Endothelial cell of umbilical vein (primary cell): ENCODE measurements at regions not wholly inside any gene's neighbourhood (a gene's known extent, or its start where the extent isn't known, plus 50 kb on each side); places are given as distances from the start of the nearest gene placed in this dataset.

Experiments used
- BruUV-seq: library from RNA; stranded (reverse); fragments of 400-500 nt; replicated peaks from 2 replicates; lab custom pipeline; 2021; lab: Mats Ljungman, UMichigan
- CTCF ChIA-PET: fragments of 300-600, 350-600 bp; sonication (Branson Sonifier 250); formaldehyde crosslinking; loops from one replicate; lab custom pipeline; 2021; ENCODE audit warnings: antibody characterized with exemption, inconsistent platforms; lab: Charles Lee
- POLR2A ChIA-PET: fragments of 300-600, 350-600 bp; sonication (Branson Sonifier 250); formaldehyde crosslinking; loops from one replicate; lab custom pipeline; 2021; ENCODE audit warnings: antibody characterized with exemption, inconsistent platforms; lab: Charles Lee
- DNase-seq: peaks from one replicate; pipeline ENCODE4 v3.0.0-alpha.2; 2011; ENCODE audit warnings: low read depth, low spot score
- FAIRE-seq: peaks from 2 replicates; lab custom pipeline; 2011; peaks lifted over from hg19 to GRCh38; lab: Jason Lieb, UNC
- H2AFZ ChIP-seq: 2 replicates; pipeline ENCODE4 v1.6.0; 2012; ENCODE audit warnings: low read depth, low read length, control low read depth, inconsistent platforms
- H3K27ac ChIP-seq: 2 replicates; pipeline ENCODE4 v1.5.1; 2011; ENCODE audit warnings: low read depth, mild to moderate bottlenecking, control low read depth, low read length, moderate library complexity; ENCODE audit not compliant: insufficient read depth
- H3K27me3 ChIP-seq, 2 experiments: 2 replicates each; pipeline versions ENCODE4 v1.6.0 to v1.6.1; 2011; ENCODE audit warnings: low read length in 2 of 2, mixed read lengths in 1 of 2; ENCODE audit not compliant: control insufficient read depth in 2 of 2, insufficient read depth in 2 of 2
- H3K36me3 ChIP-seq, 2 experiments: 2 replicates in 1 of 2; 3 replicates in 1 of 2; pipeline ENCODE4 v1.5.1; 2011; ENCODE audit warnings: low read length in 2 of 2, mild to moderate bottlenecking in 1 of 2, moderate library complexity in 1 of 2; ENCODE audit not compliant: control insufficient read depth in 2 of 2, insufficient read depth in 2 of 2; ENCODE audit errors: extremely low read depth in 1 of 2
- H3K4me1 ChIP-seq: 3 replicates; pipeline ENCODE4 v1.5.1; 2011; ENCODE audit warnings: mild to moderate bottlenecking, low read length; ENCODE audit not compliant: control insufficient read depth, insufficient read depth; ENCODE audit errors: extremely low read depth
- H3K4me2 ChIP-seq: 2 replicates; pipeline ENCODE4 v1.6.1; 2011; ENCODE audit warnings: low read length, control low read depth, mixed read lengths; ENCODE audit not compliant: insufficient read depth
- H3K4me3 ChIP-seq, 3 experiments: fragments of 200-600 bp in 1 of 3; sonication (generic), shearing (Covaris generic) in 1 of 3; replicated peaks in 1 of 3; 2 replicates each; pipeline ENCODE4 v1.5.1; 2011 to 2016; ENCODE audit warnings: control low read depth in 3 of 3, low read length in 3 of 3, mild to moderate bottlenecking in 2 of 3, inconsistent platforms in 1 of 3, low read depth in 1 of 3, moderate library complexity in 1 of 3; ENCODE audit not compliant: insufficient read depth in 1 of 3
- H3K79me2 ChIP-seq: 2 replicates; pipeline ENCODE4 v1.6.0; 2012; ENCODE audit warnings: low read length, inconsistent platforms; ENCODE audit not compliant: control insufficient read depth, insufficient read depth
- H3K9ac ChIP-seq: replicated peaks from 2 replicates; pipeline ENCODE3; 2011; ENCODE audit warnings: low read length, control low read depth; ENCODE audit not compliant: insufficient read depth; ENCODE audit errors: extremely low read depth
- H3K9me1 ChIP-seq: replicated peaks from 3 replicates; pipeline ENCODE4 v1.6.0; 2011; ENCODE audit warnings: mild to moderate bottlenecking, low read length; ENCODE audit not compliant: control insufficient read depth, insufficient read depth; ENCODE audit errors: extremely low read depth
- H3K9me3 ChIP-seq: replicated peaks from 2 replicates; pipeline ENCODE4 v1.5.1; 2012; ENCODE audit warnings: low read length, inconsistent platforms; ENCODE audit not compliant: control insufficient read depth, insufficient read depth
- H4K20me1 ChIP-seq: replicated peaks from 2 replicates; pipeline ENCODE3; 2011; ENCODE audit warnings: mild to moderate bottlenecking, low read length; ENCODE audit not compliant: control insufficient read depth, insufficient read depth; ENCODE audit errors: extremely low read depth
- CTCF ChIP-seq, 2 donors: IDR thresholded peaks; 1 replicate in 1 of 2; 2 replicates in 1 of 2; pipeline ENCODE4 v1.5.1; 2011; ENCODE audit warnings: low read length in 2 of 2, mild to moderate bottlenecking in 2 of 2, moderate library complexity in 2 of 2, control low read depth in 1 of 2, inconsistent platforms in 1 of 2, low read depth in 1 of 2; ENCODE audit not compliant: insufficient read depth in 1 of 2; ENCODE audit errors: extremely low read depth in 1 of 2
- EZH2 ChIP-seq: IDR thresholded peaks from 2 replicates; pipeline ENCODE4 v1.6.1; 2012; ENCODE audit warnings: borderline replicate concordance, low read depth, mild to moderate bottlenecking, moderate library complexity, low read length, inconsistent platforms; ENCODE audit not compliant: severe bottlenecking
- FOS ChIP-seq: IDR thresholded peaks from 2 replicates; pipeline ENCODE4 v1.6.1; 2011; ENCODE audit warnings: mild to moderate bottlenecking, low read length, moderate library complexity, borderline replicate concordance; ENCODE audit not compliant: insufficient read depth
- GATA2 ChIP-seq: IDR thresholded peaks from 2 replicates; pipeline ENCODE4 v1.7.0; 2011; ENCODE audit warnings: low read depth, mild to moderate bottlenecking, moderate library complexity, mixed read lengths, low read length; ENCODE audit not compliant: insufficient read length, insufficient read depth
- JUN ChIP-seq: IDR thresholded peaks from 2 replicates; pipeline ENCODE4 v1.6.1; 2011; ENCODE audit warnings: borderline replicate concordance, low read depth; ENCODE audit not compliant: insufficient read length, insufficient read depth
- MAX ChIP-seq: IDR thresholded peaks from 2 replicates; pipeline ENCODE4 v1.6.1; 2011; ENCODE audit not compliant: insufficient read depth, insufficient read length
- MYC ChIP-seq: IDR thresholded peaks from one replicate; pipeline ENCODE4 v1.6.1; 2011; ENCODE audit warnings: mild to moderate bottlenecking, low read depth, low read length
- POLR2A ChIP-seq: IDR thresholded peaks from 2 replicates; pipeline ENCODE4 v1.6.1; 2012; ENCODE audit warnings: low read depth, mild to moderate bottlenecking, control low read depth, low read length
- POLR2AphosphoS5 ChIP-seq: IDR thresholded peaks from 2 replicates; pipeline ENCODE4 v1.6.1; 2012; ENCODE audit warnings: low read depth, mild to moderate bottlenecking, control low read depth, low read length, moderate library complexity; ENCODE audit not compliant: insufficient read depth
- dilution Hi-C: fragments of 300-500 bp; cut with MboI; formaldehyde crosslinking; loops from one replicate; pipeline ENCODE4 v1.15.0; 2019; ENCODE audit warnings: low sequenced_read_pairs; ENCODE audit not compliant: extremely low pct_ligation_motif_present
- intact Hi-C: fragments of 100-400 bp; cut with micrococcal nuclease; formaldehyde crosslinking; loops from one replicate; pipeline ENCODE4 v1.10.0; 2022

GRCh38 chr1:82263396-82263795, 462.7 kb downstream of the ADGRL2 start:
- ChIA-PET CTCF (no interaction called here), POLR2A (no interaction called here)
- Histone ChIP-seq H3K9ac (no peak overlapping the region), H3K9me1 (no peaks in the 10 kb centered on the region), H3K27me3 (no peaks in the 10 kb centered on the region), H3K4me2 (no peak overlapping the region), H3K9me3 (no peaks in the 10 kb centered on the region), H3K4me3 (no peak overlapping the region), H3K4me1 (peaks cover 4% of the 10 kb centered on the region), H4K20me1 (no peaks in the 10 kb centered on the region), H3K36me3 (no peaks in the 10 kb centered on the region), H3K27ac (no peak overlapping the region), H2AFZ (no peak overlapping the region), H3K79me2 (no peaks in the 10 kb centered on the region)
- intact Hi-C loops = no loop called here
- no peak for TF ChIP-seq FOS
- TF ChIP-seq POLR2AphosphoS5 = no peak
- no peak for TF ChIP-seq EZH2
- no peak for TF ChIP-seq MYC
- no peak for TF ChIP-seq GATA2
- no peak for TF ChIP-seq CTCF (IDR thresholded peaks at IDR 0.05; ENCODE audit: extremely low read depth in 1 of 2, insufficient read depth in 1 of 2, low read depth in 1 of 2, low read length in 2 of 2)
- no peak for TF ChIP-seq MAX
- no peak for TF ChIP-seq JUN
- TF ChIP-seq POLR2A = no peak
- BruUV-seq = no TSS peak
- dilution Hi-C loops = no loop called here
- FAIRE-seq (no peak), DNase-seq (no peak)
